RWPE2 (cell line): ENCODE measurements at regions not wholly inside any gene's neighbourhood (a gene's known extent, or its start where the extent isn't known, plus 50 kb on each side); places are given as distances from the start of the nearest gene placed in this dataset.

Experiments
- ATAC-seq: fragments of 200-7000 bp; cut with Tn5 transposase; 3 replicates; pipeline ENCODE4 v1.9.1; 2021; ENCODE audit warnings: low read depth
- DNase-seq: peaks from one replicate; pipeline ENCODE4 v3.0.0-alpha.2; 2020; ENCODE audit warnings: low spot score
- H3K27ac ChIP-seq: fragments of 450-650 bp; 2 replicates; pipeline ENCODE4 v1.5.1; 2017; ENCODE audit warnings: mild to moderate bottlenecking; ENCODE audit not compliant: poor library complexity, severe bottlenecking
- H3K27me3 ChIP-seq: fragments of 250-450 bp; sonication (Bioruptor Pico); 2 replicates; pipeline ENCODE4 v1.5.1; 2021; ENCODE audit warnings: mild to moderate bottlenecking, moderate library complexity; ENCODE audit not compliant: insufficient read depth, poor library complexity, severe bottlenecking
- H3K36me3 ChIP-seq: fragments of 250-450 bp; sonication (Bioruptor Pico); 2 replicates; pipeline ENCODE4 v1.5.1; 2020; ENCODE audit warnings: low read depth, mild to moderate bottlenecking, moderate library complexity
- H3K4me1 ChIP-seq: fragments of 250-450 bp; sonication (Bioruptor Pico); 2 replicates; pipeline ENCODE4 v1.5.1; 2021; ENCODE audit warnings: mild to moderate bottlenecking, moderate library complexity; ENCODE audit not compliant: insufficient read depth, poor library complexity, severe bottlenecking
- H3K4me3 ChIP-seq: fragments of 250-450 bp; sonication (Bioruptor Pico); 2 replicates; pipeline ENCODE4 v1.5.1; 2021; ENCODE audit warnings: mild to moderate bottlenecking, moderate library complexity; ENCODE audit not compliant: severe bottlenecking
- H3K9me3 ChIP-seq: fragments of 250-450 bp; sonication (Bioruptor Pico); 2 replicates; pipeline ENCODE4 v1.5.1; 2021; ENCODE audit warnings: mild to moderate bottlenecking, moderate library complexity; ENCODE audit not compliant: severe bottlenecking
- TF ChIP-seq, protein P1 (sequence below): fragments of 450-650 bp; IDR thresholded peaks from one replicate; pipeline ENCODE4 v1.5.1; 2017; ENCODE audit warnings: mild to moderate bottlenecking, moderate library complexity; ENCODE audit not compliant: poor library complexity, severe bottlenecking

GRCh38 chr2:355773-356172 is 67.9 kb upstream of the ALKAL2 start:
- Histone ChIP-seq H3K4me3 (no peak overlapping the region), H3K27me3 (no peaks in the 10 kb centered on the region), H3K36me3 (no peaks in the 10 kb centered on the region), H3K27ac (no peak overlapping the region), H3K9me3 (no peaks in the 10 kb centered on the region), H3K4me1 (no peaks in the 10 kb centered on the region)
- DNase-seq, result no peak
- TF ChIP-seq, protein P1, sequence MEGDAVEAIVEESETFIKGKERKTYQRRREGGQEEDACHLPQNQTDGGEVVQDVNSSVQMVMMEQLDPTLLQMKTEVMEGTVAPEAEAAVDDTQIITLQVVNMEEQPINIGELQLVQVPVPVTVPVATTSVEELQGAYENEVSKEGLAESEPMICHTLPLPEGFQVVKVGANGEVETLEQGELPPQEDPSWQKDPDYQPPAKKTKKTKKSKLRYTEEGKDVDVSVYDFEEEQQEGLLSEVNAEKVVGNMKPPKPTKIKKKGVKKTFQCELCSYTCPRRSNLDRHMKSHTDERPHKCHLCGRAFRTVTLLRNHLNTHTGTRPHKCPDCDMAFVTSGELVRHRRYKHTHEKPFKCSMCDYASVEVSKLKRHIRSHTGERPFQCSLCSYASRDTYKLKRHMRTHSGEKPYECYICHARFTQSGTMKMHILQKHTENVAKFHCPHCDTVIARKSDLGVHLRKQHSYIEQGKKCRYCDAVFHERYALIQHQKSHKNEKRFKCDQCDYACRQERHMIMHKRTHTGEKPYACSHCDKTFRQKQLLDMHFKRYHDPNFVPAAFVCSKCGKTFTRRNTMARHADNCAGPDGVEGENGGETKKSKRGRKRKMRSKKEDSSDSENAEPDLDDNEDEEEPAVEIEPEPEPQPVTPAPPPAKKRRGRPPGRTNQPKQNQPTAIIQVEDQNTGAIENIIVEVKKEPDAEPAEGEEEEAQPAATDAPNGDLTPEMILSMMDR, result no peak
- ATAC-seq, result no peak

DNA sequence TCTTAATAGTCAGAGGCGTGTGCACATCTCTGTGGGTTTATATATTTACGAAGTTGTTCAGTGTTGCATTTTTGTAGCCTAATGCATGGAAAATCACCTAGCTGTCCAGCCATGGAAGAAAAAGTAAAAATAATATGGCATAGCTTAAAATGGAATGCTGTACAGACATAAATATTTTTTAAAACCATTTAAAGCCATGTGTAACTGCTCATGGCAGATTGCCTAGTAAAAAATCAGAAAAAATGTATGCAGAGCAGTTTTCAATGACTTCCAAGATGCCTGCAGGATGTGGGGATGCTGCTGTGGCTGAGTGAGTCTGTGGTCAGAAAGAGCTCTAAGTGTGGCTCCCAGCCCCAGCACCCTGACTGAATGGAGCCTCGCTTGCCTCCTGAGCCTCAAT is 64.8 kb upstream of the ALKAL2 start:
- DNase-seq, result no peak
- Histone ChIP-seq H3K9me3 (no peaks in the 10 kb centered on the region), H3K27me3 (peaks cover 1% of the 10 kb centered on the region), H3K4me3 (no peak overlapping the region), H3K36me3 (no peaks in the 10 kb centered on the region), H3K27ac (no peak overlapping the region), H3K4me1 (no peaks in the 10 kb centered on the region)
- TF ChIP-seq, protein P1, result no peak
- no peak for ATAC-seq

GRCh38 chr2:349390-349789 is 61.5 kb upstream of the ALKAL2 start:
- Histone ChIP-seq H3K9me3 (no peaks in the 10 kb centered on the region), H3K4me3 (no peak overlapping the region), H3K27ac (no peak overlapping the region), H3K27me3 (peaks cover 7% of the 10 kb centered on the region), H3K4me1 (no peaks in the 10 kb centered on the region), H3K36me3 (no peaks in the 10 kb centered on the region)
- TF ChIP-seq, protein P1, result no peak
- ATAC-seq (no peak), DNase-seq (no peak)

GRCh38 chr2:348361-348916 is 60.5 kb upstream of the ALKAL2 start:
- Histone ChIP-seq H3K4me3 (no peak overlapping the region), H3K4me1 (no peaks in the 10 kb centered on the region), H3K9me3 (no peaks in the 10 kb centered on the region), H3K36me3 (no peaks in the 10 kb centered on the region), H3K27ac (no peak overlapping the region), H3K27me3 (peaks cover 7% of the 10 kb centered on the region)
- ATAC-seq (no peak), DNase-seq (no peak)
- TF ChIP-seq, protein P1, result no peak

DNA sequence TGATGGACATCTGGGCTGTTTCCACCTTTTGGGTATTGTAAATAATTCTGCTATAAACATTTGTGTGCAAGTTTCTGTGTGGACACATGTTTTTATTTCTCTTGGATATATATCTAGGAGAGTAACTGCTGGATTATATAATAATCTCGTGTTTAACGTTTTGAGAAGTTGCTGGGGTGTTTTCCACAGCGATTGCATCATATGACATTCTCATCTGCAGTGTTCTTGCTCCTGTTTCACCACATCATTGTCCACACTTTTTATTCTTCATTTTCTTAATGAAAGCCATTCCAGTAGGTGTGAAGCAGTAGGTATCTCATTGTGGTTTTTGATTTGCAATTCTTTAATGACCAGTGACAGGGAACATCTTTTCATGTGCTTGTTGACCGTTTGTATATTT is 56.9 kb upstream of the ALKAL2 start:
- no peak overlapping the region for H3K4me3 ChIP-seq
- H3K4me1 ChIP-seq, result no peaks in the 10 kb centered on the region
- ATAC-seq (no peak), DNase-seq (no peak)
- H3K9me3 ChIP-seq, result no peaks in the 10 kb centered on the region
- TF ChIP-seq, protein P1, result no peak
- H3K27ac ChIP-seq, result no peak overlapping the region
- no peaks in the 10 kb centered on the region for H3K36me3 ChIP-seq
- H3K27me3 ChIP-seq, result peaks cover 10% of the 10 kb centered on the region
